ENCODE measurements at regions not wholly inside any gene's neighbourhood (a gene's known extent, or its start where the extent isn't known, plus 50 kb on each side); places are given as distances from the start of the nearest gene placed in this dataset.
"Not testable (repeated sequence)": the region's sequence is repeated elsewhere in the genome, so short reads cannot be mapped to it uniquely, and the experiment has no call there.

GRCh38 chr2:16250056-16250425, 309.7 kb downstream of the MYCN start:
- no peak for FAIRE-seq

- FAIRE-seq, result no peak
Observed at GRCh38 chr2:16249246-16250055, 309.1 kb downstream of the MYCN start.

DNA sequence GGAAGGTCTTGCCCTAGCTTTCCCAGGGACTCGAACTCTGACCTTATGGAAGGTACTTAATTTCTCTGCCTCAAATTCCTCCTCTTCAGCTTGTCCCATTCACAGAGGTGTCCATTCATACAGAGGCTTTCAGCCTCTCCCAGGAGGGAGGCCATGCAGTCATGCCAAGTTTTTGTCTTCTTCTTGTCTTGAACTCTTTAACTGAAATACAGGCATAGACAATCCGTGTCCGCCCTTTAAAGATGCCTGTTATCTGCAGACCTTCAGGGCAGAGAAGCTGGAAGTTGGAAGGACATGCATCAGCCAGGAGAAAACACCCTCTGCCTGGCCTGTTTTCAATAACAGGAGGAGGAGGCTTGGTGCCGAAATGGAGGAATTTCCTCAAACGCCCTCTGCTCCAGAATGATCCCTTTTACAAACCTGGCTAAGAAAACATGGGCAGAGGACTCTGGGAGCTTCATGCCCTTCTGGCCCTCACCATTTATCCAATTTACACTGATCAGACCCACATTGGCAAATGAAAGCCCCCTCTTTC, 308.3 kb downstream of the MYCN start:
- FAIRE-seq, result no peak

DNA sequence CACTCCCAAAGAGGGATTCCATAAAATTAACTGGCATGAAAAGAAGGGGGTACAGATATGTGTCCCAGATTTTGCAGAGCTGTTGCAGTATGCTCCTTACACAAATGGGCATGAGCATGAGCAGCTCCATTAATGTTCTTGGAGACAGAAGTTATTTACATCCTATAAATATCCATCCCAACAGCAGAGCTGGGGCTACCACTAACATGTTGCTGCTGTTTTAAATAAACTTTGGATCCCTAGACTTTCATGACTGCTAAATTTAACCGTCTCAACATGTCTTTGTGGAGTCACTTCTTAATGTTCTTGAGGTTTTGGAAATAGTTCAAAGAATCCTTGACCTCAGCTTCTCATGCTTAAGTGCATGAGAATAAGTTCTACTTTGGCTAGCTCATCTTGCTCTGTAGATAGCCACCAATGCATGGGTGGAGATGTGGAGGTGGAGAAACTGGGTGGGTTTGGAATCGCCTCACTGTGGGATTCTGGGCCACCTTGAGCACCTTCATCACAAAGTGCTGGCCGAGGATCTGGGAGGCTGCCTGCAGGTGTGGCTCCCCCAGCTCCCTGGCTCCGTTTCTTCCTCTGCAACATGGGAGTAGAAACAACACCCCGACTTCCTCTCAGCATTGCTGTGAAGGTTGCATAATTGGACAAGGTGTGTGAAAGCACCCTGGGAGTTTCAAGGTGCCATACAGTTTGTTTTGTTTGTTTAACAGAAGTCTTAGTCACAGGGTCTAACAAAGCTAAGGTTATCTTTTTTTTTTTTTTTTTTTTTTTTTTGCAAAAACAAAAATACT, 307.2 kb downstream of the MYCN start:
- no peak for FAIRE-seq

GRCh38 chr2:16246911-16247310, 306.6 kb downstream of the MYCN start:
- FAIRE-seq, result no peak

GRCh38 chr2:16246281-16246850, 306.0 kb downstream of the MYCN start:
- no peak for FAIRE-seq

DNA sequence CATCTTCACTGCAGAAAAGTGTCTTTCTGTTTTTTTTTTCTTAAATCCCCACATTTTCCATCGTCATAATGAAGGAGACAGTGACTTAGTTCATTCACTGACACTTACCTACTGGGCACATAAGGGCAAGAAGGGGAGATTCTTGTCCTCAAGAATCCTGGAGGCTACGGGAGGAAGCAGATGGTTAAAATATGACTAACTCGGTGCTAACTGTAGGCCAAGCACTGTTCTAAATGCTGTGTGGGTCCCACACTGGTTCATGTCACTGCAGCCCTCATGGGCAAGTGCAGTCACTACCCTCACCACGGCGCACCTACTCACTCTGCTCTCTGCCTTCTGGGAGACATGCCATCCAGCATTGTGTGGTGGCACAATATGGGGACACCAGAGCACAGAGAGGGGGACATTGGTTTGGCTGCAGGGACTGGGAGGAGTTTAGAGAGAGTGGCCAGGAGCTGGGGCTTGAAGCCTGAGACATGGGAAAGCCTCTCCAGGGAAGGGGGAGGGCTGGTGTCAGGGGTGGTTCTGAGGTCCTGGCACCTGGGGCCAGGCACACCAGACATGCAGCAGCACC, 305.2 kb downstream of the MYCN start:
- FAIRE-seq, result no peak

GRCh38 chr2:16244966-16245320, 304.6 kb downstream of the MYCN start:
- FAIRE-seq, result no peak

DNA sequence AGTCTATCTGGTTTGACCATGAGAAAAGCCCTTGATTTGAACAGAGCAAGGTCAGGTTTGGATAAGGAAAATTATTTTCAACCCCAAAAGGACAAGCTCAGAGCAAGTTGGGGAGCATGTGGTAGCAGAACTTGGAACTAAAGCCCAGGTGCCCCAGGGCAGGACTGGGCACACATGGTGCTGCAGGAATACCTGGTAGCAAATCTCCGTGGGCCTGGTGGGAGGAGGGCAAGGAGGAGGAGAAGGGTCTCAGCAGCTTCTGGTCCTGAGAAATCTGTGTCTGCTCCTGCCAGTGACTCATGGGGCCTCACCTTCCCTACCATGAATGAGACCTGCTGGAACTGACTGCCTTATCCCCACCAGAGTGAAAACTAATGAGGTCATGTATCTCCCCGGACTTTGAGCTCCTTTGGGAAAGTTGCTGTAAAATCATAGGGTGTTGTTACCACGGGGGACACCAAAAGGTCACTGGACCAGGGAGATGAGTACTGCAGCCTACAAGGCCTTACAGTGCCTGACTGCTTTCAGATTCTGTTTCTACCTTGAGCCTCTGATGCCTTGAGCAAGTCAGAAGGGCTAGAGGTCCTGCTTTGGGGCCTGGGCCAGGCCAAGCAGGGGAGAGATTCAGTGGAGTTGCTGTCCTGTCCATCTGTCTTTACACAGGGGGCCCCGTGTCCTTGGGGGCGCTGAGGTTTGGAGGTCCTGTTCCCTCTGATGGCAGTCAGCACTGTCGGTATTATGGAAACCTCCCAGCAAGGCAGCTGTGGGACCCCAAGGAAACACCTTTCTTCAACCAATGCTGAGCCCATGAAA, 304.0 kb downstream of the MYCN start:
- no peak for FAIRE-seq

DNA sequence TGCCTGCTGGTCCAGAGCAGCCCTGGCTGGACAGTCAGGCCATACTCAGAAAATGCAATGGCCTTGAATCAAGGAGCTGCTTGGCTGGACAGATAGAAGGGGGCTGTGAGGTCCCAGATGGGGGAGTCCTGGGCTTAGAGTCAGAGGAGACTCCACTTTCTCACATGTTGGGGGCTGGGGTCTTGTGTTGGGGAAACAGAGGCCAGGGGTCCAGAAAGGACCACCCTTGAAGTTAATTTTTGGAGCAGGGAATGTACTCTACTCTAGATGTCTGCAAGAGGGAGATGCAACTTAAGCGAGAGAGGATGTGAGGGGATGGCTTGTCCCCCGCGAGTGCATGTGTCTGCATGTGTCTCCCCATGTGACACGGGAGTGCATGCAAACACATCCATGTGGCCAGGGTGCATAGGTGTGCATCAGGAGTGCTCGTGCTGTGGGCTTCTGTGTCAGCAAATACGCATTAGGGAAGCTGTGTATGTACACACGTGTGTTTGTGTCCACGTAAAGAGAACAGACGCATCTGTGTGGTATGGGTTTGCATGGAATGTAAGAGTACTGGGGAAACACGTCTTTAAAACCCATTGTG, 303.2 kb downstream of the MYCN start:
- no peak for FAIRE-seq

DNA sequence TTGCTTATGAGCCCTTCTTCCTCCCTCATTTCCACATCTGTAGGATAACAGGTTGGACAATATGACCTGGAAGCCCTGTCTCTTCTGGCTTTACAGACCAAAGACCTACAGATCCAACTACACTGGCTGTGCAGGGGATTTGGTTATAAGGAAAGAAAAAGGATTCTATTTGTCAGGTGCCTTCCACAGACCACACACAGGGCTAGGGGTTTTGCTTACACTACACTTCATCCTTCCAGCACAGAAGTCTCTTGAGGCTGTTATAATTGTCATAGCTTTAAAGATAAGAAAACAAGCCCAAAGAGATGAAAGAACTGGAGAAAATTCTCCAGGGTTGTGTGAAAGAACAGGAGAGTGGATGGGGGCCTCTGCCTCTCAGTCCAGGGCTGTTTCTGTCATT, 302.6 kb downstream of the MYCN start:
- FAIRE-seq, result no peak

DNA sequence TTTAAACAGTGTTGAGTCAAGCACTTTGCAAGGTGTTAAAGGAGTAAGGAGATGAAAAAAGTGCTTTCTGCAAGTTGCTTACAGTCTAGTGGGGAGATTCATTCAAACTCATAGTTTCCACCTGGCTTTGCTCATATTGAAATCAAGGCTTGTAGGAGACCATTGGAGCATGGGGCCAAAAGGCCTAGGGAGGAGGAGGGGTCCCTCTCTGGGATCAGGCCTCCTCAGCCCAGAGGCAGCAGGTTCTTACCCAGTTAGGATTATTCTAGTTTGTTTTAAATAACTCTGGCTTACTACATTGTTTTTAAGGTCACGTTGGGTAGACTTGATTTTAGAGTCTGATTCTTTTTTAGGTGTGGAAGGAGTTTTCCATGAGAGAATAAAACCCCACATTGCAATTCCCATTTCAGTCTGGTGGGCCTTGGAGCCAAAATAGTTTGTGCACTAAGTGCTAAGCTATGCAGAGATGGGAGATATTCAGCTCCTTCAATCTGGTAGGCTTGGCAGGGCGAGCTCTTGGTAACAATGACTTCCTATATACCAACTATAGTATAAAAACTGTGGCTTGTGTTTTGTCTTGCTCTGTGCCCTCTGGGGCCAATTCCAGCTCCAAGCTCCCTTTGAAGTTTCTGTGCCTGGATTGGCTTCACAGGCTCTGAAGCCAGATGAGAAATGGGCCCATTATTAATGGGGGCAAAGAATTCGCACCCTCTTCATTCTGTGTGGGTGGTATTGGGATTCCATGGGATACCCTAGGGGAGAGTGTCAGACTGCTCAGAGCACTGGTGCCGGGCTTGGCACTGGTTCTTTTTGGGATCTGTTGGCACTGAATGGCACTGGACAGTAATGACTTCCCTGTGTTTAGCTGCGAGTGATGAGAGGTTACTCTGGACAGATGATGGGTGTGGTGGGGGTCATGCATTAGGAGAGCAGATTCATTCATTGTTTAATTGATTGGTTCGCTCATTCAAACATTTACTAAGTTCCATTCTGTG, 301.1 kb downstream of the MYCN start:
- no peak for FAIRE-seq

- FAIRE-seq, result no peak
Observed at GRCh38 chr2:16240402-16240801, 300.1 kb downstream of the MYCN start.

DNA sequence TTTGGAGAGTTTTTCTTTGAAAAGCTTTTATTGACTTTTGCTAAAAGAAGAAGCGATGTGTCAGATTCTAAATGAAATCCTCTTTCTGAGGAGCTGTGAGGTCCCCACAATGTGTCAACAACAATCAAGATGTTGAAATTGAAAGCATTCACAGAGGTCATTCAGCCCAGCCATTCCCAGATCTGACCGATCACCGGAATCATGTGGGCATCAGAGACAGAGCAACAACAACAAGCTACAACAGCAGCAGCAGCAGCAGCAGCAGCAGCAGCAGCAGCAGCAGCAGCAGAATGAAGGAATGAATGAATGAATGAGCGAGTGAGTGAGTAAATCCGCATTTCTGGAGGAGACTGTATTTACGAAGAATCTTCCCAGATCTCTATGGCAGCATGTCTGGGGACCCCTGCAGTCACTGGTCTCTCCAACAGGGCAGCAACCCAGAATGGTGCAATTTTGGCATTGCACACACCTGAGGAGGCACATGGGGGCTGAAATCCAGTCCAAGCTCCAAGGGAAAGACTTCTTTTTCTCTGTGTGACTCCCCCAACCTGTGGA, 299.0 kb downstream of the MYCN start:
- no peak for FAIRE-seq

GRCh38 chr2:16238786-16239185, 298.4 kb downstream of the MYCN start:
- FAIRE-seq, result no peak

DNA sequence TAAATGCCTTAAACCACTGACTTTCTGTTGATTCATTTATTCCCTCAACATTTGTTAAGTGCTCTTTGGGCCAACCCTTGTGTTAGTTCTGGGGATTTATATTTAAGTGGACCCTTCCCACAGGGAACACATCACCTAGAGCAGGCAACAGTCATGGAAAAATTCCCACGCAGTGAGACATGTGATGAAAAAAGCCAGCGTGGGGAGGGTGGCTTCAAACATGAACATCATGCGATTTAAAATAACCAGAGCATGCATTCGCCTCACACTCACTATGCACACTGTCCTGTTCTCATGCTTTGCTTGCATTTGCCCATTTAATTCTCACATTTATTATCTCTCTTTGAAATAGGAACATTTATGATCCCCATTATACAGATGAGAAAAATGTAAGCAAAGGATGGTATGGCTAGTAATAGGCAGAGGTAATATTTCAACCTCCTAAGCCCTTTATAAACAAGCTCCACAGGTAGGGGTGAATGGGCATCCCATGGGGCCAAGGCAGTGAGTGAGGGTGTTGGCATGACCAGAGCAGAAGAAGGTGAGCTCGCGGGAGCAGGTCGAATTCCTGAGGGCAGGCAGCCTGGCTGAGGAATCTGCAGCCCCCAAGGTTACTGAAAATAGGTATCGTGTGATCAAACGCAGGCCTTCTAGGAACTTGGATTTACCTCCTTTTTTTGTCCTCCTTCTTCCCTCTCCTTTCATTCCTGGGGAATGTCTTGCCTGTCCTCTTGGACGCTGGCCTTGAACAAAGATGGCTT, 297.8 kb downstream of the MYCN start:
- no peak for FAIRE-seq

DNA sequence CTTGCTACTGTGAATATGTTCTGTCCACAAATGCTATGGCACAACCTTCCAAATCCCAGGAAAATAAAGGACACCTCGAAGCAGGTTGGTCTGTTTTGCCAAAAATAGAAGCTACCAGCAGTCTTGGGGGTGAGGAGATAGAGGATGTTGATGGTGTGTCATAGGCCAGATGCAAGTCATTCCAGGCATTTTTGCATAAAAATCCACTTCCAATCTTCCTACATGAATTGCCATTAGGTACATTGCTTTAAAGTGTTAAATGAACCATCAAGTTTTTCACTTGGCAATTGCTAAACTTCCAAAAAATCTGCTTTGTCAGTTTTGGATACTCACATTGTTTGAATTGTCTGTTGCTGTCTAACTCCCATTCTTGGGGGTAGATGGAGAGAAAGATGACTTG, 295.4 kb downstream of the MYCN start:
- FAIRE-seq, result no peak

DNA sequence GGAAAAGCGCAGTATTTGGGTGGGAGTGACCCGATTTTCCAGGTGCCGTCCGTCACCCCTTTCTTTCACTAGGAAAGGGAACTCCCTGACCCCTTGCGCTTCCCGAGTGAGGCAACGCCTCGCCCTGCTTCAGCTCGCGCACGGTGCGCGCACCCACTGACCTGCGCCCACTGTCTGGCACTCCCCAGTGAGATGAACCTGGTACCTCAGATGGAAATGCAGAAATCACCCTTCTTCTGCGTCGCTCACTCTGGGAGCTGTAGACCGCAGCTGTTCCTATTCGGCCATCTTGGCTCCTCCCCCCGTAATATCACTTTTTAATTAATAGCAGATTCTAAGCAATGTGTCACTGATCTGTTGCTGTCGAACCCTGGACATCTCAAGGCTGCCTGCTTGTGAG, 294.9 kb downstream of the MYCN start:
- not testable (repeated sequence) for FAIRE-seq

GRCh38 chr2:16228951-16229350, 288.6 kb downstream of the MYCN start:
- no peak for FAIRE-seq

GRCh38 chr2:16228471-16228870, 288.1 kb downstream of the MYCN start:
- FAIRE-seq, result no peak
